Right renal pelvis (tissue), 4 donors: ENCODE measurements at regions not wholly inside any gene's neighbourhood (a gene's known extent, or its start where the extent isn't known, plus 50 kb on each side); places are given as distances from the start of the nearest gene placed in this dataset.

ENCODE experiments used
- DNase-seq, 4 donors: peaks; one replicate each; pipeline ENCODE4 v3.0.0-alpha.2; 2013; ENCODE audit warnings: low read depth in 4 of 4, low spot score in 3 of 4, missing footprints in 1 of 4

DNA sequence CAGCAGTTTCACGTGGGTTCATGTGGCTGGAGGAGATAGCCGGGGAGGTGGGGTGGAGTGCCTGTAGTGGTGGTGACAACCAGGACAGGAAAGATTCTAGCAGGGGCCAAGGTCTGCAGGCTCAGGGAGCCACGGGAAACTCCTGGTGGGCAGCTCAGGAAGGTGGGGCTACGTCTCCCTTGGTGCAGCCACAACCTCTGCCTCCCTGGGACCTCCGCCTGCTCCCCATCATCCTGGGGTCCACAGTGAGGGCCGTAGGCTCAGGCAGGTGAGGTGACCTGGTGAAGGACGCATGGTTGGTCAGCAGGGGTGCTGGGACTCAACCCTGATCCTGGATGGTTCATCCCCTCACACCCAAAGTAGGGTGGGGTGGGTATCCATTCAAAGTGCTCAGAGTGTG, 524.1 kb downstream of the TBC1D22A start:
- no peak for DNase-seq

DNA sequence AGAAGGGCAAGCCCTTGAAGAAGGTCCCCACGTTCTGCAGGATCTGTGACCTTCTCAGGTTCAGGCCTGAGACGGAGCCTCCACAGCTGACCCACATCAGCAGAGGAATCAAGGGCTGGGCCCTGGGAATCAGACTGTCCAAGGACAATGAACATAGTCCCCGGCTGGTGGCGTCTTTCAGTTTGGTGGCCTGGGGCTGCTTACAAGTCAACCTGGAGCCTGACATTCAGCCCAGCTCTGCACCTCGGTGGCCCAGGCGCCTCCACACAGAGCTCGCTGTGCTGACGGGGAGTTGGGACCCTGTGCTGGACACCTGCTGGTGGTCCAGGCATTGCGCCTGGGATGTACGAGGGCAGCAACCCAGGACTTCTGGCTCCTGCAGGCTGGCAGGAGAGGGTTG, 523.5 kb downstream of the TBC1D22A start:
- DNase-seq: no peak

DNA sequence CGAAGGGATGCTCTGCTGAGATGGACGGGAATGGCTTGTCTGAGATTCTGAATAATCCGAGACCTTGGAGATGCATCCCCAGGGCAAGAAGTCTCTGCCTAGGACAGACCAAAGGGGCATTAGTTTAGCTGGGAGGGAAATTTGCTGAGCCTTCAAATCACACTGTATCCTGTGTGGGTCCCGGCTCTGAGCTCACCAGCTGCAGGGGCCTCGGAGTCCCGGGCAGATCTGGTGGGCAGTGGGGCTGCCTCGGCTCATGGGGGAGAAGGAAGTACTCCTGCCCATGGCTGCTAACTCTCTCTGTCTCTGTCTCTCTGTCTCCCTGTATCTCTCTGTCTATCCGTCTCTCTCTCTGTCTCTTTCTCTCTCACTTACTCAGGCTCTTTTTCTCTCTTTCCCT, 522.4 kb downstream of the TBC1D22A start:
- DNase-seq: no peak

DNA sequence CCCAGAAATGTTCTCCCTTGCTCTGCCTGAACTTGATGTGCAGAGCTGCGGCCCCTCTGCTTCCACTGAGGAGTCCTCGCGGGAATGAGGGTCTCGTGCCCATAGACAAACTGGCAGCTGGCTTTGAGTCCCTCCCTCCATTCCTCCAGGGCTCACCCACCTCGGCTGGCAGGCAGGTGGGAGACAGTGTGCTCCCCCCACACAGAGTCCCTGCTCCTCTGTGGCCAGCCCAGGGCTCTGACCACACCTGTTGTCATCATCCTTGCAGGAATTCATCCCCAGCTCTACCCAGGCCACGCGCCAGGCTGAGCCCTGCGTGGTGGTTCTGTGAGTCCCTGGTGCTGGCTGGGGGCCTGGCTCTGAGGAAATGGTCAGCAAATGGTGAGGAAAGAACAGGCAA, 521.9 kb downstream of the TBC1D22A start:
- DNase-seq: no peak

DNA sequence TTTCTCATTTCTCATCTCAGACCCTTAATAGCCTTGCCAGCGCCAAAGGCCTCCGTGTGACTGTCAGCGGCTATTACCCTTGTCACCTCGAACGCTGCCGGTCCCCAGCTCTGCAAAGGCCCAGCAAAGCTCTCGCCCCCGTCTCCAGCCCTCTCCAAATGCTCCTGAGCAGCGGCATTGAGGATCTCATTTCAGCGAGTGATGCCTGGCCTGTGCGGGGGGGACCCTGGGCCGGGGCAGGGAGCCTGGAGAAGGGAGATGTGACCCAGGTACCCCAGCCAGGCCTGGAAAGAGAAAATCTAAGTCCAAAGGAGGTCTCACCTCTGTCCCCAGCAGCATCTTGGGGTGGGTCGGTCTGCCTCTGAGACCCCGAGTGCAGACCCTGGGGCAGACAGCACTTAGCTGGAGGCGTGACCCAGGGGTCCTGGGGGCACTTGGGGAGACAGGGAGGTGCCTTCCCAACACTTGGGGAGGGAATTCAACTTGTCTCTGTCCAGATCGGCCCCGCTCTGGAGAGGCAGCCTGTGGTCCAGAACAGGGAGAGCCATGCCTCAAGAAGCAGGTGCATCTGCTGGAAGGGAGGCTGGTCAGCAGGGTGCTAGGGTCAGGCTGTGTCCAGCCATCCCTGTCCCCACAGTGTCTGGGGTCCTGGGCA, 521.3 kb downstream of the TBC1D22A start:
- no peak for DNase-seq

DNA sequence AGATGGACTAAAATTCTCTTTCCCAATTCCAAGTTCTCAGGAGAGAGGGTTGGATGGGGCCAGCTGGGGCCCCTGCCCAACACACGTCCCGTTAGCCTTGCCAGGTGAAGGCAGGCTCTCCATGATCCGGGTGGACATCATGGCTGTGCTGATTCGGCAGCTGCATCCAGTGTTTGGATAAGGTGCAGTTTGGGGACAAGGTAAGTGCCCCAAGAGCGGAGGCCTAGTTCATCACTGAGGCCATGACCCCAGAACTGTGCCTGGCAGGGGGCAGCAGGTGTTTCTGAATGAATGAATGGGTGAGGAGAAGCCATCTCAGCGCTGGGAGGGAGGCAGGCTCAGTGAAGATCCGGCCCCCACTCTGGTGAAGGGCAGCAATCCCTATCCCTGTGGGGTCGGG, 520.4 kb downstream of the TBC1D22A start:
- DNase-seq: no peak

DNA sequence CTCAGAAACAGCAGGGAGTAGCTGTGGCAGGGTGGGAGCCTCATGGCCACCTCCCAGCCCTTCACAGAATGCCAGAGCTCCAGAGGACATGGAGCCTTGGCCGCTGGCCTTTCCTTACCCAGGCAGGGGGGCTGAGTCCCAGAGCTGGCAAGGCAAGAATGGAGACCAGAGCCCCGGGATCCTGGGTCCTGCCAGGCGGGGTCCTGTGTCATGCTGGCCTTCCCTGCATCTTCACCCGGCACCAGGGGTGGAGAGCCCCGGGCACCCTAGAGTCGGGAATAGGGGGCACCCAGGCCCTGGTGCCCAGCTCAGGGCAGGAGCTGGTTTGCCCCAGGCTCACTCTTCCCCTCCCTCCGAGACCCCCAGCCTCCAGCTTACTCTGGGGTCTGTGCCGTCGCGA, 519.9 kb downstream of the TBC1D22A start:
- DNase-seq: no peak

DNA sequence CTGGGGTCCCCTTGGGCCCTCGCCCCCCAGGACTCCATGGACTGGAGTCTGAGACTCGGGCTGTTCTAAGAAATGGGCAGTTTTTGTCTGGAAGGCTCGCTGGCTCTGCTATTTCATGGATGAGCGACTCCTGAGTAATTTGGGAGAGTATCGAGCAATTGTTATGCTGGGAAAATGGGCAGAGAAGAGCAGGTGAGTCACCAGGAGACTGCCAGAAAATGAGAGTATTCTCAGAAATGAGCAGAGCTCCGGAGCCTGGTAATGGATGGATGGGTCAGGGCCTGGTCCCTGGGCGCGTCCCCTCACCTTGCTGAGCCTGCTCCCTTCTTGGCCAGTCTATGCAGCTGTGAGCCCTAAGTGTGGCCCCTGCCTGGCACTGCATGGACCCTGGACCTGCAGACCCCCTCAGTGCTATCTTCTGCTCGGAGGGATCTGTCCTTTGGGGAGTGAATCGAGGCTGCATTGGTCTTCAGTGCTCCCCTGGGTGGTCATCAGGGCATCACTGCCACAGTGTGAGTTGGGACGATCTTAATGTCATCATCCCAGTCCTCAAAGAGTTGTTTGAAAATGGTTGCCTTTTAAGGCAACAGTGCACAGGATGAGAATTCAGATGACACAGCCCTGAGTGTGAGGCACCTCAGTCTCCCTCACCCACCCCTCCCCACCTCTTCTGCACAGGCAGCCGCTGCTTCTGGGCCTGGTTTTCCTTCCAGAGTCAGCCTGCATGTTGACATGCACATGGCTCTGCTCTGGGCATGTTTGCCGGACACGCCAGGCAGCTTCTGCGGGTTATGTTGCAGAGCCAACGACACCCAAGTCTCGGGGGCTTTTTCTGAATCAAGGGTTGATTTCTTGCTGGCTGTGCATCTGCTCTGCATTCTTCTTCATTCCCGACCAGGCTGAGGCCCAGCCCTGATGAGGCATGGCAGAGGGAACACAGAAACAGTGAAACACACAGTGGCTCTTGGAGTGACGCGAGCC, 519.0 kb downstream of the TBC1D22A start:
- DNase-seq: no peak

DNA sequence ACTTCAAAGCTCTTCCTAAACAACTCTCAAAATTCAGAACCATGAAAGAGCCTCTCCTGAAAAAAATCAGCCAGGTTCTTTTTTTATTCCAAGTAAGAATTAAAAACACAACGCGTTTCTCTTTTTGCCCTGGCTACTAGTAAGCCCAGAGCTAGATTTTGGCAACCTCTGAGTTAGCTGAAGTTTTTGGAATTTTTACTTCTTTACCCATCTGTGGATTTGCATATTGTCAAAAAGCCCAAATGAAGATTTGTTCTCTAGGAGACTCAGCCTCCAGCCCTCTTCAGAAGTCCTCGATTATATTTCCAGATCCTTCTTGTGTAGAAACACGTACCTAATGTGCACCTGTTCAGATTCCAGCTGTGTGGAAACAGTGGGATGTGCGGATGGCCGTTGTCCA, 517.9 kb downstream of the TBC1D22A start:
- DNase-seq: no peak

DNA sequence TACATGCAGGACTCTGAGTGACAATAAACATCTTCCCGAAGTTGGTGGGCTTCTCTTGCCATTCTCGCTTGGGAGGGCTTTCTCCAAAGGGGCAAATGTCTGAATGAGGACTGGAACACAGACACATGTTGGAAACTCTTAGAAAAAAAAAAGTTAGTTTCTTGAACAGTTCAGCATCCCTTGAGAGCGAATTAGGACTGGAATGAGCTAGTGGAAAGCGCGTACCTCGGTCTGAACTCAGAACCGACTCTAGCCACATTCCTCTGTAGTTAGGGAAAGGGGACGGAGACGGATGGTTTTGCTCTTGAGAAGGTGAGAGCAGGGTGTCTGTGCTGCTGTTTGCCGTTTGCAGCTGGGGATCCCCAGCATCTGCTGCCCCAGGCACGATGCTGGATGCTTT, 517.3 kb downstream of the TBC1D22A start:
- no peak for DNase-seq

DNA sequence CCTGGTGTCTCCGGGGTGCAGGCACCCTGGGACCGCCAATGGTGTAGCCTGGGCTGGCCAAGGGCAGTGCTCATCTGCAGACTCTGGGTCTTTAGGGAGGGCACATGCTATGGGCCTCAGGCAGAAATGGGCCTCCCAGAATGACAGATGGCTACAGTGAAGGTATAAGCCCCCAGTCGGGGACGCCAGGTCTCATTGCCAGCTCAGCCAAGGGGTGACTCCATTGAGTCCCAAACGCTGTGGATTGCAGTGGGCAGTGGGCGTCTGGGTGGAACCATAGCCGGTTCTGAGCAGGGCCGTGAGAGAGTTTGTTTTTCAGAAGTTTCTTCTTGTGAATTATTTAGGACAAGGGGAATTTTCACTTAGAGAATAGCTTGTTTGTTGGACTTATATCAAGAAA, 516.9 kb downstream of the TBC1D22A start:
- DNase-seq: no peak

DNA sequence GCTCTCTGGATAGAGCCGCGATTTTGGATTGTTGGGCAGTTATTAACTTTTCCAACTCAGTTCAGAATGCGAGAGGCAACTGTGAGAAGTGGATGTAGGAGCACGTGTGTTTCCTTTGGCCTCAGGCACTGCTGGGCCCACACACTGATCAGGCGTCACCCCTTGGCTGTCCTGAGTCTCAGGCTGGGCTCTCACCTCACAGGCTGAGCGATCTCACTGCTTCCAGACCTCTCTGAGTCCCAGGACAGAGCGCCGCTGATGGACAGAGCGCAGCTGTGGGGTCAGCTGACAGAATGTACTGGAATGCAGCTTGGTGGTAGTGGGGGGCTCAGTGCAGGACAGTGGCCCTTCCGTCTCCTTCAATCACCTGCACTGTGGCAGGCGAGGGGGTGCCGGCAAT, 516.2 kb downstream of the TBC1D22A start:
- DNase-seq: no peak

DNA sequence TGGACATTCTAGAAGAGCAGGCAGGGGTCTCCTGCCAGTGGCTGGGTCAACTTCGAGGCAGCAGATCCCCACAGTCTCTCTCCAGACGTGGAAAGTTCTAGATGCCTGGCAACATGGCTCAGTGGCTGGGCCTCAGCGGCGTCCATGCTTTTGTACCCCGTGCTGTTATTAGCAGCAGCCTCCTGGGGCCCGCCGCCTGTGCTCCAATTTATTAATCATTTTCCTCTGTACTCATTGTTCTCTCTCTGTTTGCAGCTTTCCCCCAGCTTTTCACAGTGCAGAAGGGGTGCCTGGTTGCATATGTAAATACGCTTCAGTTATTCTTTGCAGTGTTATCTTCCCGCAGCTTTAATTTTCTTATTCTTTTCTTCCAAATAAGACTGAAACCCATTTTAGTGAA, 515.1 kb downstream of the TBC1D22A start:
- no peak for DNase-seq

DNA sequence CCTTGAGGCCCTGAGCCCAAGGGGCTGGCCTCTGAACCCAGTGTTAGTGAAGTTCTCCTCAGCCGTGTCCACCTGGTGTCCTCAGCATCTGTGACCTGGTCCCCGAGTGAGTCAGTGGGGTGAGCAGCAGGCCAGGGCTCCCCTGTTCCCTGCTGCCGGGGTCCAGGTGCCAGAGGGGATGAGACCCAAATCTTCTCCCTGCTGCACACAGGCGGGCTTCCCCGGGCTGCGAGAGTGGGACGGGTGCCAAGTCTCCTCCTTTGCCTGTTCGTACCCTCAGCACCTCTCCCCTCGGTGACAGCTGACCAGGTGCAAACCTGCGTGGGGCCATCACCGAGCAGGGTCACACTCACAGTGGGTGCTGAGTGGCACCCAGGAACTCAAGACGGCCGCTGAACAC, 514.5 kb downstream of the TBC1D22A start:
- DNase-seq: no peak

DNA sequence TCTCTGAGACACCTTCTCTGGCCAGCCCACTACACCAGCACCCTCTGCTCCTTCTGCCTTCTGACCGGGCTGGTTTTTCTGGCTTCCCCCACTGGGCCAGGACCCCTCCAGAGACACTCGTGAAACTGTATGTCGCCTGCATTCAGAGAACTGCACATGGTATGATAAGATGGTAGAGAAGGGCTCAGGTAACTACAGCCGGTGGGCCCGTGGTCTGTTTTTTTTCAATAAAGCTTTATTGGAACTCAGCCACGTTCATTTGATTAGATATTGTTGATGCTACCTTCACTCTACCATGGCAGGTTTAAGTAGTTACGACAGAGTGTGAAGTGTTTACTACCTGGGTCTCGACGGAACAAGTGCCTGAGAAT, 514.0 kb downstream of the TBC1D22A start:
- no peak for DNase-seq

DNA sequence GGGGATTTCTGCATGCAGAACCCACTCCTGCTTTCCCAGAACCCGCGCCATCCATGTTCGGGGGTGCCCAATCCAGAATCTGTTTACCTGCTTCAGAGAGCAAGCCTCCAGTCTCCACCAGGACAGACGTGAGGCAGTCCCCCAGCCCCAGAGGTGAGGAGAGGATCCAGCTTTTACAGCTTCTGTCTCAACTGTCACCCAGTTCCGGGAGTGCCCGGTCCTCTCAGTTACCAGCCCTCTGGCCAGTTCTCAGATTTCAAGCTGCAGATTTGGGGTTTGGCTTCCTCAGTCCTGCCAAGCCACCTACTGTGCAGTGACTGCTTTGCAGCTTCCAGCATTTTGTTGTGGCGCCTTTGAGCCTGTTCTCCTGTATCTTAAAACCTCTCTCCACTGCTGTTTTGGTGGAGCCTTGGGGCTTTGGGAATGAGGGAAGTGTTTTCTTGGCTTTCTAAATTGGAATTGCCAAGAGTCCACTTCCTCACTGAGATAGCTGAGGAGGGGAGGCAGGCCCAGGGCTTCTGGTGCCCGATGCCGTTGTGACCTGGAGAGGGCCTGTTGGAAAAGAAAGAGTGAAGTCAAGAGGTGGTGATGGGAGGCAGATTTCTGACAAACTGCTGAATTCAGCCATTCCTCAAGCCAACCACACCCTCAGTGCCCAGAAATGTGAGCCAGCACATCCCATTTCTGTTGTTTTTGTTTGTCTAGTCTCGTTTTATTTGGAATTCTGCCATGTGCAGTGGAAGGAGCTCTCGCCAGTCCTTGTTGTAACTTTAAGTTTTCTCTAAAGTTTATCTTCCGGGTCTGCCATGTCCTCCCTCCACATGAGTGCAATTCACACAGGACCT, 513.4 kb downstream of the TBC1D22A start:
- no peak for DNase-seq

DNA sequence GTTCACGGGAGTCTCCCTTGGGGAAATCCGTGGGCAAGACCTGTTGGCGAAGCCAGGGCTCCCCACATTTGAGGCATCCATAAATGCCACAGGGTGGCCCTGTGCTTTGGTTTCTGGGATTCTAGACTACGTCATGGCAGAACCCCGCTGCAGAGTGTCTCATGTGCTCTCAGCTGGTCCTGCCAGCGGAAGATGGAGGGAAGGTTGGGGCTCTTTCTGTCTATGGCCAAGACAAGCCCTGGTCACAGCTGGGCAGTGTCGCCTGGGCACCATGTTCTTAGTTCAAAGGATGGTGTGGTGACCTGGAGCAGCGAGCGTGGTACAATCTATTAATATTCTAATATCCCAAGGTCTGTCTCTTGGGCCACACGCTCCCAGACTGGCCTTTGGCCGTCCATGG, 511.7 kb downstream of the TBC1D22A start:
- no peak for DNase-seq

DNA sequence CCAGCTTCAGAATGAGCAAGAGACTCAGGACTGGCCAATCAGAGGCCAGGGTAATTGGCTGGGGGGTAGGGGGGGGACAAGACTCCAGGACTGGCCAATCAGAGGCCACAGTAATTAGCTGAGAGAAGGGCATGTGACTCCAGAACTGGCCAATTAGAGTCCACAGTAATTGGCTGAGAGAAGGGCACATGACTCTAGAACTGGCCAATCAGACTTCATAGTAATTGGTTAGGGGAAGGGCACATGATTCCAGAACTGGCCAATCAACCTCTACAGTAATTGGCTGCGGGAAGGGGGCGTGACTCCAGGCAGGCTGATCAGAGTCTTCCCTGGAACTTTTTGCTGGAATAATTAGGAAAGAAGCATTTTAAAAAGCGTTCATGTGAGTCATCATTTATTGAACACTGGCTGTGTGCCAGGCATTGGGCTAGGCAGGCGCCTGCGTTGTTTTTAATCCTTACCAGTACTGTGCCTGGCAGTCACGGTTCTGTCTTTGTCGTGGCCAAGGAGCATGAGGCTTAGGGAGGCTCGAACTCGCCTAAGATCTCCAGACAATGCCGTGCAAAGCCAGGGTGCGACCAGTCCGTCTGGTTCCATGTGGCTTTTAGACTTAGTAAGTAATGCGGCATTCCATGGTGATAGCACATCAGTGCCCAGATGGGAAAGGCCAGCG, 508.1 kb downstream of the TBC1D22A start:
- no peak for DNase-seq

DNA sequence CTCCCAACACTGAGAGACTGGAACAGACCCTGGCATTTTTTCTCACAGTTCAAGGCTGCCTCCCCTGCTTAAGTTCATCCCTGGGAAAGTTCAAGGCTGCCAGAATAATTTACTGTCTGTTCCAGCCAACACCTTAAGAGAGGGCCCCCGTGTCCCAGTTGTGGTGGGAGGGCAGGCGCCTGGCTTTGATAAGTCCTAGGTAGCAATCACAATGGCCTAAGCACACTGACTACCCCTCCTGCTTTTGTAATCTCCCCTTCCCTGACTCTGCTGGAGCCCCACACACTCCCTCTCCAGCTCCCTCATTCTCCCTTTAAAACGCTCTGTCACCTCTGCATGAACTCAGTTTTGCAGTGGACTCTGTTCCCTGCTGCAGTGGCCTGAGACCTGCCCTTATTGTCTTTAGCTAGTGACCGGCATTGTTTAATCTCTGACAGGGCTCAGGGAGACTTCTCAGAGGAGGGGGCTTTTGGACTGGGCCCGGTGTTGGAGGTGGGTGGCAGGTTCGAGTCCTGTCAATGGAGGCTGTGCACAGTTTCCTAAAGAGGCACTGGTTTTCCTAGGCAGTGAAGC, 507.2 kb downstream of the TBC1D22A start:
- peak in 1 of 4 donors; percentile 13 for DNase-seq

DNA sequence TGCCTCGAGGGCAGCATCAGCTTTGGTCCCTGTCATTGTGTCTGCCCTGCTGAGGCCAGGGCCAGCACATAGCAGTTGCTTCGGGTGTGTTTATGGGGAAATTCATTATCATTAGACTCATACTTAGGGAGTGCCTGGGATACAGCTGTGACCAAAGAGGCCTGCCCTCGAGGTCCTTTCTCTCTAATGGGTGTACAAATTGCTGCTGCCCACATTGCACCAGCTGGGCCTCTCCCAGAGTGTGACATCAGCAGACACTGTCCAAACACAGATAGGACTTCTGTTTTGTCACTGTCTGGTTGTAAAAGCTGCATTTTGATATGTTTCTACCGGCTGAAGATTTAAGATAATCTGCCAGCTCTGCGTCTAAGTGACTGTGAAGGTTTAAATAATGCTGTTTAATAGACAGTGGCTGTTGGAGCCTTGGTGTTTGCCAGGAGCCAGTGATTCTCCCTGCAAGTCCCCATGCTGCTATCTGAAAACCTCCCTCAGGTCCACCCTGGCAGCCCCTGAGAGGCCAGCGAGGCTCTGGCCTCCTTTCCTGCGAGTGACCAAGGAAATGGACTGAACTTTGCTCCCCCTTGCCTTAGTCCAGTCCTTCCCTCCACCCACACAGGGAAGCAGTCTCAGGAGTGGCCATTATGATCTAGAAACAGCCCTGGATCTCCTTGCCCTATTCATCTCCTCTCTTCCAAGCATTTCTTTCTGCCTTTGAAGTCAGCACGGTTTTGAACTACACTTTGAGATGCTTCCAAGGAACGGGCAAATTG, 505.2 kb downstream of the TBC1D22A start:
- no peak for DNase-seq
